ENCODE measurements at regions not wholly inside any gene's neighbourhood (a gene's known extent, or its start where the extent isn't known, plus 50 kb on each side); places are given as distances from the start of the nearest gene placed in this dataset.

DNA sequence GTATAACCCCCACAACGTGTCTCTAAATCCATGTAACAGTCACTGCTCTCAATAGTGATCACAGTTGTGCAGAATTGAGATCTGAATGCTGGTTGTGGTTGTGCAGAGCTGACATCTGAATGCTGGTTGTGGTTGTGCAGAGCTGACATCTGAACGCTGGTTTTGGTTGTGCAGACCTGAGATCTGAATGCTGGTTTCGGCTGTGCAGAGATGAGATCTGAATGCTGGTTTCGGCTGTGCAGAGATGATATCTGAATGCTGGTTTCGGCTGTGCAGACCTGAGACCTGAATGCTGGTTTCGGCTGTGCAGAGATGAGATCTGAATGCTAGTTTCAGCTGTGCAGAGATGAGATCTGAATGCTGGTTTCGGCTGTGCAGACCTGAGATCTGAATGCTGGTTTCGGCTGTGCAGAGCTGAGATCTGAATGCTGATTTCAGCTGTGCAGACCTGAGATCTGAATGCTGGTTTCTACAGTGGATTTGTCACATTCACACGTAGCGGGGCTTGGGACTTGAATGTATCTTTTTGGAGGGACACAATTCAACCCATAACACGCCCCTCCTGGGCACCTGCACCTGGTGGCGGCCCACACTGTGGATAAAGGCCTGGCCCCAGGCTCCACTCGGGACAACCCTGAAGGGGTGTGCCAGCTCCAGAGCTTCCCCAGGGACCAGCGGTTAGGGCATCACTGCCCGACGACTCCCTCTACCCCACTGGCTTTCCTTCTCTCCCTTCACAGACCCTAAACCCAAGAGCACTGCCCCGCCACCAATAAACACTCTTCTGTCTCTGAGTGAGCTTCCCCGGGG is 51.1 kb upstream of the SLC66A3 start:
- DNase-seq = no peak

DNA sequence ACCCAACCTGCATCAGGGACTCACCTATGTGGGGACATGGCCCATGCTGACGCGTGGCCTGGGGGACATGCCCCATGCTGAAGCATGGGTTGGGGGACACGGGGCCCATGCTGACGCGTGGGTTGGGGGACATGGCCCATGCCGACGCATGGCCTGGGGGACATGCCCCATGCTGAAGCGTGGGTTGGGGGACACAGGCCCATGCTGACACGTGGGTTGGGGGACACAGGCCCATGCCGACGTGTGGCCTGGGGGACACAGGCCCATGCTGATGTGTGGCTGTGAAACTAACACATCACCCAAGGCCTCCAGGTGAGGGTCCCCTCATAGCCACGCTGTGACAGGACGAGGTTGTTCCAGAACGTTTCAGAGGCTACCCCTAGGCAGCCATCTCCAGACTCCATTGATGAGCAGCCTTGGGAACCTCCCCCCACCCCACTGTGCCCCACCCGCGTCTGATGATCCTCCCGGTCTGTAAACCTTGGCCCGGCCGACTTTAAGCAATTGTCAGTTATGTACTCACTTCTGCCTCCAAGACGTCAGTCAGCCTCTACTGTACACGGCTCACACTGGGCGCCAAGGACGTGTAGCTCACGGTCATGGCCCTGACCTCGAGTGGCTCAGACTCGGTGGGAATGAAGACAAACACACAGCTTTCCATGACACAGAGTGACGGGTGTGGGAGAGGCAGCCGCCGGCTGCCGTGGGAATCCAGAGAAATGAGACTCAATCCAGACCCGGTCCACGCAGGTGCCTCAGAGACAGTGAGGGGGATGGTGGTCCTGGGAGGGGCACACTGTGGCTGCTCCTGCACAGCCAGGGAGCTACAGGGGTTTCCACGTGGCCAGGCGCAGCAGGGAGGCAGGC is 50.2 kb upstream of the SLC66A3 start:
- no peak for DNase-seq
